ENCODE measurements at regions not wholly inside any gene's neighbourhood (a gene's known extent, or its start where the extent isn't known, plus 50 kb on each side); places are given as distances from the start of the nearest gene placed in this dataset.
"Not testable (repeated sequence)": the region's sequence is repeated elsewhere in the genome, so short reads cannot be mapped to it uniquely, and the experiment has no call there.

- TF ChIP-seq CTCF (IDR thresholded peaks at IDR 0.05 in 2 of 3, conservative IDR thresholded peaks at IDR 0.05 in 1 of 3; ENCODE audit: borderline replicate concordance in 1 of 3, insufficient read depth in 1 of 3, low read depth in 2 of 3, low read length in 2 of 3): no peak
- TF ChIP-seq MAX (IDR thresholded peaks at IDR 0.05): no peak
- TF ChIP-seq YY1 (IDR thresholded peaks at IDR 0.05; ENCODE audit: extremely low read depth, insufficient replicate concordance, low read depth, low read length): no peak
- TF ChIP-seq POLR2A (IDR thresholded peaks at IDR 0.05; ENCODE audit: borderline replicate concordance, extremely low read depth, insufficient read depth, insufficient read length): no peak
Measured at GRCh38 chr13:63774133-63774532, 2358.5 kb upstream of the PCDH20 start (continued).

GRCh38 chr13:63773476-63773875, 2357.8 kb upstream of the PCDH20 start:
- intact Hi-C loops (cut with micrococcal nuclease): no loop called here
- Histone ChIP-seq H3K4me2 (ENCODE audit: low read length) (no peak overlapping the region), H3K27me3 (ENCODE audit: insufficient read depth, low read length) (no peaks in the 10 kb centered on the region), H3K9me2 (ENCODE audit: insufficient read depth) (no peaks in the 10 kb centered on the region), H3K4me1 (ENCODE audit: control insufficient read depth in 1 of 2, insufficient read depth in 2 of 2, low read length in 2 of 2) (no peaks in the 10 kb centered on the region), H3K79me2 (ENCODE audit: insufficient read depth, low read length) (no peaks in the 10 kb centered on the region), H3K9ac (ENCODE audit: low read length) (no peak overlapping the region), H2AFZ (ENCODE audit: low read depth, low read length, poor library complexity, severe bottlenecking) (no peak overlapping the region), H4K20me1 (ENCODE audit: insufficient read depth) (no peaks in the 10 kb centered on the region), H3K4me3 (replicated peaks in 1 of 2; ENCODE audit: low read depth in 1 of 2, low read length in 2 of 2) (no peak overlapping the region), H3K36me3 (ENCODE audit: control insufficient read depth in 1 of 2, insufficient read depth in 2 of 2, low read length in 2 of 2) (no peaks in the 10 kb centered on the region), H3K27ac (ENCODE audit: low read depth, low read length) (no peak overlapping the region), H3K9me3 (ENCODE audit: control insufficient read depth in 1 of 2, insufficient read depth in 1 of 2, low read depth in 1 of 2, low read length in 2 of 2) (no peaks in the 10 kb centered on the region)
- RAD21 ChIA-PET (ENCODE audit: low non-redundant PET in 1 of 2, low total read pairs in 2 of 2, uncharacterized antibody in 2 of 2, unreplicated experiment in 2 of 2): no interaction called here
- DNase-seq (ENCODE audit: low read depth, low spot score) (no peak), ATAC-seq (no peak)
- BruUV-seq (replicated peaks): no TSS peak
- CTCF ChIA-PET: no interaction called here
- no peak for TF ChIP-seq ZBTB33 (IDR thresholded peaks at IDR 0.05; ENCODE audit: extremely low read depth, insufficient replicate concordance, low read length)
- POLR2A ChIA-PET: no interaction called here

- H3K27me3 ChIP-seq (ENCODE audit: insufficient read depth, low read length); CTCF ChIA-PET; H2AFZ ChIP-seq (ENCODE audit: low read depth, low read length, poor library complexity, severe bottlenecking); H3K4me1 ChIP-seq (ENCODE audit: control insufficient read depth in 1 of 2, insufficient read depth in 2 of 2, low read length in 2 of 2); intact Hi-C loops (cut with micrococcal nuclease); H3K79me2 ChIP-seq (ENCODE audit: insufficient read depth, low read length); H3K4me3 ChIP-seq (replicated peaks in 1 of 2; ENCODE audit: low read depth in 1 of 2, low read length in 2 of 2); H3K27ac ChIP-seq (ENCODE audit: low read depth, low read length); H3K4me2 ChIP-seq (ENCODE audit: low read length); H3K9ac ChIP-seq (ENCODE audit: low read length); POLR2A ChIA-PET; RAD21 ChIA-PET (ENCODE audit: low non-redundant PET in 1 of 2, low total read pairs in 2 of 2, uncharacterized antibody in 2 of 2, unreplicated experiment in 2 of 2); ATAC-seq; DNase-seq (ENCODE audit: low read depth, low spot score); BruUV-seq (replicated peaks); H4K20me1 ChIP-seq (ENCODE audit: insufficient read depth); H3K9me3 ChIP-seq (ENCODE audit: control insufficient read depth in 1 of 2, insufficient read depth in 1 of 2, low read depth in 1 of 2, low read length in 2 of 2); H3K9me2 ChIP-seq (ENCODE audit: insufficient read depth); H3K36me3 ChIP-seq (ENCODE audit: control insufficient read depth in 1 of 2, insufficient read depth in 2 of 2, low read length in 2 of 2): not testable (repeated sequence)
Measured at GRCh38 chr13:63757683-63758082, 2342.0 kb upstream of the PCDH20 start.

- H3K4me3 ChIP-seq (replicated peaks in 1 of 2; ENCODE audit: low read depth in 1 of 2, low read length in 2 of 2); BruUV-seq (replicated peaks); H3K9me3 ChIP-seq (ENCODE audit: control insufficient read depth in 1 of 2, insufficient read depth in 1 of 2, low read depth in 1 of 2, low read length in 2 of 2); H3K36me3 ChIP-seq (ENCODE audit: control insufficient read depth in 1 of 2, insufficient read depth in 2 of 2, low read length in 2 of 2); RAD21 ChIA-PET (ENCODE audit: low non-redundant PET in 1 of 2, low total read pairs in 2 of 2, uncharacterized antibody in 2 of 2, unreplicated experiment in 2 of 2); CTCF ChIA-PET; DNase-seq (ENCODE audit: low read depth, low spot score); H3K27me3 ChIP-seq (ENCODE audit: insufficient read depth, low read length); H2AFZ ChIP-seq (ENCODE audit: low read depth, low read length, poor library complexity, severe bottlenecking); H3K9me2 ChIP-seq (ENCODE audit: insufficient read depth); H3K9ac ChIP-seq (ENCODE audit: low read length); H4K20me1 ChIP-seq (ENCODE audit: insufficient read depth); intact Hi-C loops (cut with micrococcal nuclease); H3K4me1 ChIP-seq (ENCODE audit: control insufficient read depth in 1 of 2, insufficient read depth in 2 of 2, low read length in 2 of 2); H3K4me2 ChIP-seq (ENCODE audit: low read length); H3K27ac ChIP-seq (ENCODE audit: low read depth, low read length); POLR2A ChIA-PET; H3K79me2 ChIP-seq (ENCODE audit: insufficient read depth, low read length): not testable (repeated sequence)
- peak; percentile 99 for ATAC-seq
Measured at GRCh38 chr13:63749857-63750256, 2334.2 kb upstream of the PCDH20 start.

All from HCT116 (cell line).